SK-N-SH (cell line): ENCODE measurements at regions not wholly inside any gene's neighbourhood (a gene's known extent, or its start where the extent isn't known, plus 50 kb on each side); places are given as distances from the start of the nearest gene placed in this dataset.

Source experiments
- EP300 ChIP-seq, 2 experiments: IDR thresholded peaks; 2 replicates each; pipeline versions ENCODE4 v1.4.0 to v1.6.1; 2012; ENCODE audit warnings: borderline replicate concordance in 1 of 2, low read depth in 1 of 2, low read length in 1 of 2
- EZH2phosphoT487 ChIP-seq: fragments of 200-600 bp; sonication (generic); IDR thresholded peaks from 2 replicates; pipeline ENCODE4 v1.6.1; 2017; ENCODE audit warnings: low read depth, mixed run types, mild to moderate bottlenecking, antibody characterized with exemption, moderate library complexity, borderline replicate concordance
- RAD21 ChIP-seq: IDR thresholded peaks from 2 replicates; pipeline ENCODE4 v1.6.1; 2012; ENCODE audit warnings: mild to moderate bottlenecking, low read length
- RCOR1 ChIP-seq: fragments of 150-350 bp; IDR thresholded peaks from 2 replicates; pipeline ENCODE4 v1.6.1; 2017; ENCODE audit warnings: antibody characterized with exemption, low read length
- SIN3A ChIP-seq: IDR thresholded peaks from 2 replicates; pipeline ENCODE4 v1.6.1; 2012; ENCODE audit warnings: low read depth, mild to moderate bottlenecking, low read length, moderate library complexity, borderline replicate concordance
- SMC3 ChIP-seq: IDR thresholded peaks from 2 replicates; pipeline ENCODE4 v1.6.1; 2012; ENCODE audit warnings: low read depth, low read length, improper control_type of control experiment
- TCF12 ChIP-seq: IDR thresholded peaks from 2 replicates; pipeline ENCODE4 v1.4.0; 2012
- YY1 ChIP-seq: IDR thresholded peaks from 2 replicates; pipeline ENCODE4 v1.4.0; 2012; ENCODE audit warnings: low read depth, mild to moderate bottlenecking
- TF ChIP-seq, protein P1 (sequence below): fragments of 200-600 bp; sonication (generic); IDR thresholded peaks from 2 replicates; pipeline ENCODE4 v1.6.1; 2017; ENCODE audit warnings: antibody characterized with exemption, mild to moderate bottlenecking, moderate library complexity
- TF ChIP-seq, protein P2 (sequence below): IDR thresholded peaks from 2 replicates; pipeline ENCODE4 v1.4.0; 2012; ENCODE audit warnings: low read depth
- TF ChIP-seq, protein P3 (sequence below): IDR thresholded peaks from 2 replicates; pipeline ENCODE4 v1.6.1; 2012; ENCODE audit warnings: mild to moderate bottlenecking, low read depth, low read length, moderate library complexity

DNA sequence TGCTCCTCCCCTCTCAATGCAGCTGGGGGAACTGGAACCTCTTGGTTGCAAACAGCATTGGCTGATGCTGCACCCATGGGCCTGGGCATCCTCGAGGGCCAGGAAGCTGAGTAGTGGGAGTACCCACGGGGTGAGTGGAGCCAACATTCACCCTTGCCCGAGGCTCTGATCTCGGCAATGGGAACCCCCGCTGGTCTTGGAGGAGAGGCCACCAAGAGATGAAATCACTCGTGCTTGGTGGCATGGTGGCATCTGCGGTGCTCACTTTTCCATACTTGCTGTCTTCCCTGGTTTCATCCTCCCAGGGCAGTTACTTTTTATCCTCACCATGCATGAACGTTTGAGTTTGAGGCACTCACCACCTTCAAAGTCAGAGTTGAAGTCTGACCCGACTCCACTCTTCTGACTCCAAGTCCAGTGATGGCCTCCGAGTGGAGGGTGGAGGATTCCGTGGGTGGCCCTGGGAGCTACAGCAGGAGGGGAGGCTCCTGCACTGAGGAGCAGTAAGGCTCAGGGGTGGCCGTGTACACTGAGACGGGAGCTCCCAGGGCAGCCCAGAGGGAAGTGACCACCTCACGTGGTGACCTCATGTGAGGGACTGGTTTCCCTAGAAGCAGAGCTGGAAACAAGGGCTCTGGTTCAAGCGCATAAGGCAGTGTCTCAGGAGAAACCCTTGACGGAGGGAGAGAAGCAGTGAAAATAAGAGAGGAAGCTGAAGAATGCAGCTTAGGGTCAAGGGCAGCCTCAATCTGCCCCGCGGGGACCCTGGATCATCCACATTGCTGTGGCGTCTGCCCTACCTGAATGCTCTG lies 349.1 kb downstream of the TCERG1L start:
- TF ChIP-seq YY1 (no peak), RCOR1 (no peak), SMC3 (no peak), EP300 (IDR thresholded peaks at IDR 0.05; ENCODE audit: borderline replicate concordance in 1 of 2, low read depth in 1 of 2, low read length in 1 of 2) (no peak), RAD21 (no peak), TCF12 (no peak), SIN3A (no peak), EZH2phosphoT487 (no peak)
- TF ChIP-seq, protein P1, sequence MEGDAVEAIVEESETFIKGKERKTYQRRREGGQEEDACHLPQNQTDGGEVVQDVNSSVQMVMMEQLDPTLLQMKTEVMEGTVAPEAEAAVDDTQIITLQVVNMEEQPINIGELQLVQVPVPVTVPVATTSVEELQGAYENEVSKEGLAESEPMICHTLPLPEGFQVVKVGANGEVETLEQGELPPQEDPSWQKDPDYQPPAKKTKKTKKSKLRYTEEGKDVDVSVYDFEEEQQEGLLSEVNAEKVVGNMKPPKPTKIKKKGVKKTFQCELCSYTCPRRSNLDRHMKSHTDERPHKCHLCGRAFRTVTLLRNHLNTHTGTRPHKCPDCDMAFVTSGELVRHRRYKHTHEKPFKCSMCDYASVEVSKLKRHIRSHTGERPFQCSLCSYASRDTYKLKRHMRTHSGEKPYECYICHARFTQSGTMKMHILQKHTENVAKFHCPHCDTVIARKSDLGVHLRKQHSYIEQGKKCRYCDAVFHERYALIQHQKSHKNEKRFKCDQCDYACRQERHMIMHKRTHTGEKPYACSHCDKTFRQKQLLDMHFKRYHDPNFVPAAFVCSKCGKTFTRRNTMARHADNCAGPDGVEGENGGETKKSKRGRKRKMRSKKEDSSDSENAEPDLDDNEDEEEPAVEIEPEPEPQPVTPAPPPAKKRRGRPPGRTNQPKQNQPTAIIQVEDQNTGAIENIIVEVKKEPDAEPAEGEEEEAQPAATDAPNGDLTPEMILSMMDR: no peak
- TF ChIP-seq, protein P2, sequence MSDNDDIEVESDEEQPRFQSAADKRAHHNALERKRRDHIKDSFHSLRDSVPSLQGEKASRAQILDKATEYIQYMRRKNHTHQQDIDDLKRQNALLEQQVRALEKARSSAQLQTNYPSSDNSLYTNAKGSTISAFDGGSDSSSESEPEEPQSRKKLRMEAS: no peak
- TF ChIP-seq, protein P3, sequence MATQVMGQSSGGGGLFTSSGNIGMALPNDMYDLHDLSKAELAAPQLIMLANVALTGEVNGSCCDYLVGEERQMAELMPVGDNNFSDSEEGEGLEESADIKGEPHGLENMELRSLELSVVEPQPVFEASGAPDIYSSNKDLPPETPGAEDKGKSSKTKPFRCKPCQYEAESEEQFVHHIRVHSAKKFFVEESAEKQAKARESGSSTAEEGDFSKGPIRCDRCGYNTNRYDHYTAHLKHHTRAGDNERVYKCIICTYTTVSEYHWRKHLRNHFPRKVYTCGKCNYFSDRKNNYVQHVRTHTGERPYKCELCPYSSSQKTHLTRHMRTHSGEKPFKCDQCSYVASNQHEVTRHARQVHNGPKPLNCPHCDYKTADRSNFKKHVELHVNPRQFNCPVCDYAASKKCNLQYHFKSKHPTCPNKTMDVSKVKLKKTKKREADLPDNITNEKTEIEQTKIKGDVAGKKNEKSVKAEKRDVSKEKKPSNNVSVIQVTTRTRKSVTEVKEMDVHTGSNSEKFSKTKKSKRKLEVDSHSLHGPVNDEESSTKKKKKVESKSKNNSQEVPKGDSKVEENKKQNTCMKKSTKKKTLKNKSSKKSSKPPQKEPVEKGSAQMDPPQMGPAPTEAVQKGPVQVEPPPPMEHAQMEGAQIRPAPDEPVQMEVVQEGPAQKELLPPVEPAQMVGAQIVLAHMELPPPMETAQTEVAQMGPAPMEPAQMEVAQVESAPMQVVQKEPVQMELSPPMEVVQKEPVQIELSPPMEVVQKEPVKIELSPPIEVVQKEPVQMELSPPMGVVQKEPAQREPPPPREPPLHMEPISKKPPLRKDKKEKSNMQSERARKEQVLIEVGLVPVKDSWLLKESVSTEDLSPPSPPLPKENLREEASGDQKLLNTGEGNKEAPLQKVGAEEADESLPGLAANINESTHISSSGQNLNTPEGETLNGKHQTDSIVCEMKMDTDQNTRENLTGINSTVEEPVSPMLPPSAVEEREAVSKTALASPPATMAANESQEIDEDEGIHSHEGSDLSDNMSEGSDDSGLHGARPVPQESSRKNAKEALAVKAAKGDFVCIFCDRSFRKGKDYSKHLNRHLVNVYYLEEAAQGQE: no peak
